Activated CD8-positive, alpha-beta memory T cell treated with anti-CD3 and anti-CD28 coated beads, Interleukin-2, amount 10 ng/mL, durations not matched to agents 7 days and 5 days (primary cell): ENCODE measurements at regions not wholly inside any gene's neighbourhood (a gene's known extent, or its start where the extent isn't known, plus 50 kb on each side); places are given as distances from the start of the nearest gene placed in this dataset.

Experiments
- ATAC-seq: fragments of 150-1000 bp; cut with Tn5 transposase; one replicate; pipeline ENCODE4 v1.10.0; 2021; ENCODE audit warnings: moderate library complexity
- CTCF ChIA-PET: fragments of 350-600 bp; sonication (Branson Sonifier 250); formaldehyde crosslinking; loops from one replicate; lab custom pipeline; 2021; ENCODE audit warnings: antibody characterized with exemption; lab: Charles Lee
- DNase-seq: peaks from one replicate; pipeline ENCODE4 v3.0.0-alpha.2; 2020
- H3K27ac Mint-ChIP-seq: one replicate; pipeline ENCODE4 v1.8.0; 2021; ENCODE audit warnings: mild to moderate bottlenecking, mixed read lengths
- H3K27me3 Mint-ChIP-seq: one replicate; pipeline ENCODE4 v1.8.0; 2021; ENCODE audit warnings: mixed read lengths
- H3K36me3 Mint-ChIP-seq: one replicate; pipeline ENCODE4 v1.8.0; 2021; ENCODE audit warnings: mild to moderate bottlenecking, mixed read lengths
- H3K4me1 Mint-ChIP-seq: one replicate; pipeline ENCODE4 v1.8.0; 2021; ENCODE audit warnings: mixed read lengths
- H3K4me3 Mint-ChIP-seq: one replicate; pipeline ENCODE4 v1.8.0; 2021; ENCODE audit warnings: mild to moderate bottlenecking, moderate library complexity, mixed read lengths
- H3K9me3 Mint-ChIP-seq: one replicate; pipeline ENCODE4 v1.8.0; 2022; ENCODE audit warnings: low read depth, mixed read lengths

- CTCF ChIA-PET: no interaction called here
- DNase-seq (no peak), ATAC-seq (no peak)
- Mint-ChIP-seq H3K27me3 (no peaks in the 10 kb centered on the region), H3K4me3 (no peak overlapping the region), H3K4me1 (peaks cover 21% of the 10 kb centered on the region), H3K36me3 (no peaks in the 10 kb centered on the region), H3K9me3 (no peaks in the 10 kb centered on the region), H3K27ac (no peak overlapping the region)
These were observed 360.1 kb downstream of the TNS3 start for GRCh38 chr7:47221826-47222225.

DNA sequence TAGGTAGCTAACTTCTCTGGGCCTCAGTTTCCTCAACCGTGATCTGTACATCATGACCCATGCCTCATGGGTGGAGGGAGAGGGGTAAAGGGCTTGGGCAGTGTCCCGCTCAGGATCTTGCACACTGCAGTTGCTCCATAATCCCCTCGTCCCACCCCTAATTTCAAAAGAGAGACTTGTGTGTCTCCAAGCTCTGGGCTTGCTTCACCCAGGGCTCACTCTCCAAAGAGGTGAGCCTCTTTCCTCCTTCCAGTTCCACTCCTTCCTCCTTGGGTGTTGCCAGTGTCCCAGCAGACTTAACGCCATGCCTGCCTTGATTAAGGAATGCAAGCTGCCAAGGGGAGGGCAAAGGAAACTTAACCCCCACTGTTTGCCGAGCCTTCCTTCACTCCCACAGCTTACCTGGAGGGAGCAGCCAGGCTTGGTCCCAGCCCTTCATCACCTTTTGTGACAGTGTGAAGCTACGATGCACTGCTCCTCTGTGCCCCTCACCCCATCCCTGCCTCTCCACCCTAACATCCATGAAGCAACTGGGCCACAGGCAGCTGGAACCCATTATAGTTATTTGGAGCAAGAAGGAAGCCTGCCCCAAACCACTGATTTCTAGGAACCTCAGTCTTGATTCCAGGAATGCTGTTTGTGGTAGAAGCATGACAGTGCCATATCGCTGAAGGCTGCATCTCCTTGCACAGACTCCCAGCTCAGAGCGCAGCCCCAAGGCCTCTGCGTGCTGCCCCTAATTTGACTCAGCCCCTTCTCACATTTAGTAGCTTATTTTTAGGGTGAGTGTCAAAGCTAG, 363.3 kb downstream of the TNS3 start:
- no peak overlapping the region for H3K27ac Mint-ChIP-seq
- ATAC-seq: no peak
- no peaks in the 10 kb centered on the region for H3K9me3 Mint-ChIP-seq
- no peaks in the 10 kb centered on the region for H3K27me3 Mint-ChIP-seq
- CTCF ChIA-PET: no interaction called here
- no peak overlapping the region for H3K4me3 Mint-ChIP-seq
- no peaks in the 10 kb centered on the region for H3K36me3 Mint-ChIP-seq
- no peak for DNase-seq
- peaks cover 21% of the 10 kb centered on the region for H3K4me1 Mint-ChIP-seq

DNA sequence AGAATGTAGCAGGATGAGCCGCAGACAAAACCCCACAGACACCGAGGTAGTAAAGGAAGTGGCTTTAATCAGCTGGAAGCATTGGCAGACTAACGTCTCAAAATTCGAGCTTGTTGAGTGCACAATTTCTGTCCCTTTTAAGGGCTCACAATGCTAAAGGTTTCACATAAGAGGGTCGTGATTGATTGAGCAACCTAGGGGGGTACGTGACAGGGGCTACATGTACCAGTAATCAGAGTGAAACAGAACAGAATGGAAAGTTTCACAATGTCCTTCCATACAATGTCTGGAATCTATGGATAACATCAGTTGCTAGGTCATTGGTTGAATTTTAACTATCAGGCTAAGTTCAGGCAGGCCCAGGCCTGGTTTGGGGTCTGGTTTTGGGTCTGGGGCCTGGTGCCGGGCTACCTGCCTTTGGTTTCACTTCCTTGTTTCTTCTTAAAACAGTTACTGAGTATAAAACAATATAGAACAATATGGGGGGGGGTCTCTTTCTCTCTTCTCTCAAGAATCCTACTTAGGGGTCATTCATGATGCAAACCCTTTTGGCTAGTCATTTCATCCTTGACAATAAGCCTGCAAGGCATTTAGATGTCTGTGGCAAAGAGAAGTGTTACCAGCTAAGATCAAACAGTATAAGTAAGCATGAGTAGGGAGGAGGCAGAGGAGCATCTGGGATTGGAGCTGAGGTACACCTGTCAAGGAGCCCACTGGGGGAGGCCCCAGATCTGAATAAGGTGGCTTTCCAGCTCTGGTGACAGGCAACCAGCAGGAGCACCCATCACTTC, 364.1 kb downstream of the TNS3 start:
- DNase-seq: no peak
- Mint-ChIP-seq H3K9me3 (no peaks in the 10 kb centered on the region), H3K4me3 (no peak overlapping the region), H3K27me3 (no peaks in the 10 kb centered on the region), H3K36me3 (no peaks in the 10 kb centered on the region), H3K4me1 (peaks cover 21% of the 10 kb centered on the region), H3K27ac (no peak overlapping the region)
- ATAC-seq: no peak
- CTCF ChIA-PET: no interaction called here

DNA sequence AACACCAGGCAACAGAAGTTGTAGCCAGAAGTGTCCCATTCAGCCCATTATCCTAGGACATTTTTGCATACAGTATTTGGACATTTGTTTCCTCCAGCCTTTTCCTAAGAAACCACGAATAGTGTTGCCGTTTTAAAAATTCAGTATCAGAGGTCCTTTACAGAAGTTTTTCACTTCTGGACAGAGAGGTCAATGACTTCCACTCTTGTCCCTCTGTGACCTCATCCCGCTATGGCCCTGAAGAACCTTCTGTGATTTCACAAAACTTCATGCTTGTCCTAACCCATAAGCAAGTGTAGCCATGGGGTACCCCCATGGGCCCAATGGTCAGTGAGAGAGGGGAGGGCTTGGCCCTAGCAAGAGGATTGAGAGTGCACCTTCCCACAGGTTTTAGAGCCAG, 364.8 kb downstream of the TNS3 start:
- H3K27ac Mint-ChIP-seq: no peak overlapping the region
- no peak overlapping the region for H3K4me3 Mint-ChIP-seq
- H3K4me1 Mint-ChIP-seq: peaks cover 21% of the 10 kb centered on the region
- H3K27me3 Mint-ChIP-seq: no peaks in the 10 kb centered on the region
- CTCF ChIA-PET: no interaction called here
- H3K36me3 Mint-ChIP-seq: no peaks in the 10 kb centered on the region
- DNase-seq (no peak), ATAC-seq (no peak)
- peaks cover 3% of the 10 kb centered on the region for H3K9me3 Mint-ChIP-seq

DNA sequence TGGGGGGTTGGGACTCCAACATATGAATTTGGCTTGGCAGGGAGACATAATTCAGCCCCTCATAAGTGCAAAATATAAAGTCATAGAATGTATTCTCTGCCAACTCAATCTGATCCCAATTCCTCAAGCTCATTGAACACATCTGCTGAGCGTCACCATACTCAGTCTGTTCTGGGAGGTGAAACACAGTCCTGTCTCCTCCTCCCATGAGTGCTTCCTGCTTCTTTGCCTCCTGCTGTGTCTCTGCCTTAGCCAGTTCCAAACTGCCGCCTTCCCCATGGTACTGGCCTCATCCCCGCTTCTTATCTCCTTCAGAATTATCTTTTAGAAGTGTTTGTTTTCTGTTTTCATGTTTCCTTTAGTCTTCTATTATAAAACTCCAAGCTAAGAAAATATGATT, 365.5 kb downstream of the TNS3 start:
- no peak overlapping the region for H3K27ac Mint-ChIP-seq
- no peak for ATAC-seq
- no peak for DNase-seq
- H3K9me3 Mint-ChIP-seq: peaks cover 3% of the 10 kb centered on the region
- H3K4me1 Mint-ChIP-seq: peaks cover 21% of the 10 kb centered on the region
- CTCF ChIA-PET: no interaction called here
- H3K36me3 Mint-ChIP-seq: no peaks in the 10 kb centered on the region
- H3K27me3 Mint-ChIP-seq: no peaks in the 10 kb centered on the region
- no peak overlapping the region for H3K4me3 Mint-ChIP-seq

DNA sequence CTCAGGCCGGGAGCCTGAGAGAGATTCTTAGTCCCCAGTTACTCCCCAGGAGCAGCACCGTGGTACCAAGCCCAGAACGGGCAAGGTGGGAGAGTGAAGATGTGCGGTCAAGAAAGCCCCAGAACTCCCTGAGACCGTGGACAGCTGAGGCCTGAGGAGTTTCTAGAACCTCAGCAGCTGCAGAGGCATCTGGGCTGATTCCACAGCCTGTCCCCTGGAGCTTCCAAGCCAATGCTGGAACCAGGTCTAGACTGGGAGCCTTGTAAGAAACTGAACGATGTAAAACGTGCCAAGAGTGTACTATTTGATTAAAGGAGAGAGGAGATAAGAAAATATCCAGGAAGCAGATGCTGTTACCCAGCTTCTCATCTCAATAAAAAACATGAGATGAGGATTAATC, 366.3 kb downstream of the TNS3 start:
- Mint-ChIP-seq H3K36me3 (no peaks in the 10 kb centered on the region), H3K27ac (no peak overlapping the region), H3K27me3 (no peaks in the 10 kb centered on the region), H3K9me3 (peaks cover 3% of the 10 kb centered on the region), H3K4me1 (peaks cover 21% of the 10 kb centered on the region), H3K4me3 (no peak overlapping the region)
- DNase-seq: no peak
- no peak for ATAC-seq
- CTCF ChIA-PET: no interaction called here

DNA sequence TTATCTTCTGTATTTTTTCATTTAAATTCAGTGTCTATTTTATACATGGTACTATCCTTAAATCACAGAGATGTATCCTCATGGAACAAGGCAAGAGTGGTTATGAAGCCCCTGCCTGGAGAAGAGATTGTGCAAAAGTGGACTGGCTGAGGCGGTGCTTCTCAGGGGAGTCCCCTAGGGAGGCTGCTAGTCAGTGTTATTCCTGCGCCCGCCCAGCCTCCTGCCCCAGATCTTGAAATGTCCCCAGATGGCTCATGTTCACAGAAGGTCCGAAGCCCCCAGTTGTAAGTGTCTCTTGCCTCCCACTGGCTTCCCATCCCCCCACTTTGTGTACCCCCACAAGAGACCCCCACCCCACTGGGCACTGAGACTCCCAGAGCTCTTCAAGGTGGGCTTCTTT, 366.9 kb downstream of the TNS3 start:
- Mint-ChIP-seq H3K4me1 (peaks cover 21% of the 10 kb centered on the region), H3K4me3 (no peak overlapping the region), H3K27me3 (no peaks in the 10 kb centered on the region), H3K27ac (no peak overlapping the region), H3K9me3 (peaks cover 3% of the 10 kb centered on the region), H3K36me3 (no peaks in the 10 kb centered on the region)
- no peak for ATAC-seq
- DNase-seq: no peak
- CTCF ChIA-PET: no interaction called here

DNA sequence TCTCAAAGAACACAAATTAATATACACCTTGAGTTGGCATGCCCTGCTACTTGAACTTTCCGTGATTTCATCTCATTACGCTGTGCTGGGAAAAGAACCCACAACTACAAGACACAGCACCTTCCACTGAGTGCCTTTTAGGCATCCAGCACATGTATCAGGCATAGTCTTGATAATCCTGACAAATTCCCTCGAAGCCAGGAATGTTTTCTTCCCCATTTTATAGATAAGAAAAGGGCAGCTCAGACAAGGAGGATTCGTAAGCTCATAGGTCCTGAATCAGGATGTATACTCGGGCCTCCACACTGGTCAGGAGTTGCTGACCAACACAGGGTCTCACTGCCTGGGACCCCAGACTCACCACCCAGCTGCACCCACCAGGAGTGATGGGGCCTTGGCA, 368.6 kb downstream of the TNS3 start:
- peaks cover 12% of the 10 kb centered on the region for H3K4me1 Mint-ChIP-seq

DNA sequence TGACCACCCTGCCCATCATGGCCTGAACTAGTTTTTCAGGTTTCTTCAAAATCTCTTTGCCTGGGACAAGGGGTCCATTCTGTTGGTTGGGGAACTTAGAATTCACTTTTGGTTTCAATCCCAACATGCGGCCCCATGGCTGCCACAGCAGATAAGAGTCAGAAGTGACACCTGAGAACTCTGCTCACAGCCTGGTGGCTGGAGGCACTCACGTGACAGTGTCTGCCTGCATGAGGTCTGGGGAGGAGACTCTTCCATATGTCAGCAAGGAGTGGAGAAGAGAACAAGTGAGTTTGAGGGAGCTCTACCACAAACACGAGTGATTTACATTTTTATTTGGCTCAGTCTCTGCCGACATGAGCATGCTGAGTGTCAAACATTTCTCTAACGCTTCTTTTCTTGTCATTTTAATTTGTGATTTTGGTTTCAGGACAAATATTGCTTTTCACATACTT, 370.4 kb downstream of the TNS3 start:
- no peaks in the 10 kb centered on the region for H3K27me3 Mint-ChIP-seq
- no peak overlapping the region for H3K4me3 Mint-ChIP-seq
- CTCF ChIA-PET: no interaction called here
- no peak overlapping the region for H3K27ac Mint-ChIP-seq
- no peaks in the 10 kb centered on the region for H3K36me3 Mint-ChIP-seq
- no peaks in the 10 kb centered on the region for H3K4me1 Mint-ChIP-seq
- no peak for ATAC-seq
- DNase-seq: no peak
- H3K9me3 Mint-ChIP-seq: peaks cover 3% of the 10 kb centered on the region

More for the DNA sequence above, 368.6 kb downstream of the TNS3 start:
- Mint-ChIP-seq H3K4me3 (no peak overlapping the region), H3K9me3 (peaks cover 3% of the 10 kb centered on the region), H3K27ac (no peak overlapping the region), H3K27me3 (no peaks in the 10 kb centered on the region), H3K36me3 (no peaks in the 10 kb centered on the region)
- CTCF ChIA-PET: no interaction called here
- no peak for DNase-seq
- ATAC-seq: no peak

DNA sequence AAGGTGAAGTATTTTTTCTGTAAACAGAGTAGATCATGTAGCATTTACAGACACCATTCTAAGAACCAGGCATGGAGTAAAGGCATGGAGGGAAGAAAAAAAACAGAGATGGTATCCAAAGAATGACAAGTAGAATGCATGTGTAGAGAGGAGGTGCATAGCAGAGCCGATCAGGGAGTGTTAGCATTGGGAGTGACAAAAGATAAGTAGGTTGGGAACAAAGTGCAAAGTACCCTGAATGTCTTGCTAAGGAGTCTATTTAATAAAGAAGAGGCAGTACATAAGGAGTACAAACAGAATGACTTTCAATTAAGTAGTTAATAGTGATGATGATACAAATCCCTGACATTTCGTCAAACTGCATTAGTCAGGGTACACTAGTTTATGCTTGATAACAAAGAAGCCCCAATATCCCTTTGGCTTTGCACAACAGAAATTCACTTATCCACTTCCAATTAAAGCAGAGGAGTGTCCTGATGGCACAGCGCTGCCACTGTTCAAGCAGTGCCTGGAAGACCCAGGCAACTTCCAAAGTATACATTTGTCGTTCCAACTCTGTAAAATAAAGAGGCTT, 371.5 kb downstream of the TNS3 start:
- Mint-ChIP-seq H3K4me3 (no peak overlapping the region), H3K4me1 (no peaks in the 10 kb centered on the region), H3K27ac (no peak overlapping the region), H3K9me3 (peaks cover 3% of the 10 kb centered on the region), H3K27me3 (no peaks in the 10 kb centered on the region), H3K36me3 (no peaks in the 10 kb centered on the region)
- ATAC-seq: no peak
- no peak for DNase-seq
- CTCF ChIA-PET: no interaction called here

DNA sequence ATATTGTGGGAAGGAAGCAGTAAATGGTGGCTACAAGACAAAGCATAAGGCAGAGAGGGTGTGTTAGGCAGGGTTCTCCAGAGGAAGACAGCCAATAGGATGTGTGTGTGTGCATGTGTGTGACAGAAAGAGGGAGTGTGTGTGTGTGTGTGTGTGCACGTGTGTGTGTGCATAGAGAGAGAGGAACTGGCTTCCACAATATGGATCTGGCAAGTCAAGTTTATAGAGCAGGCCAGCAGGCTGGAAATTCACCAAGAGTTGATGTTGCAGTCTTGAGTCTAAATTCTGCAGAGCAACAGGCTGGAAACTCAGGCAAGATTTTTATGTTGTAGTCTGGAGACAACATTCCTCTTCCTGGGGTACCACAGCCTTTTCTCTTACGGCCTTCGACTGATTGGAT, 374.0 kb downstream of the TNS3 start:
- no peaks in the 10 kb centered on the region for H3K27me3 Mint-ChIP-seq
- DNase-seq (no peak), ATAC-seq (no peak)
- CTCF ChIA-PET: interaction anchor here (0.7 kb wide), 1 partner anchor 18 kb away, joined by 3 read pairs; no protein-coding TSS in a partner anchor
- H3K4me3 Mint-ChIP-seq: no peak overlapping the region
- no peak overlapping the region for H3K27ac Mint-ChIP-seq
- H3K36me3 Mint-ChIP-seq: no peaks in the 10 kb centered on the region
- H3K4me1 Mint-ChIP-seq: no peaks in the 10 kb centered on the region
- peaks cover 3% of the 10 kb centered on the region for H3K9me3 Mint-ChIP-seq

- CTCF ChIA-PET: no interaction called here
- no peak for ATAC-seq
- Mint-ChIP-seq H3K9me3 (no peaks in the 10 kb centered on the region), H3K4me1 (no peaks in the 10 kb centered on the region), H3K27me3 (no peaks in the 10 kb centered on the region), H3K27ac (no peak overlapping the region), H3K36me3 (no peaks in the 10 kb centered on the region), H3K4me3 (no peak overlapping the region)
- DNase-seq: no peak
These were observed 377.2 kb downstream of the TNS3 start for GRCh38 chr7:47204709-47205108.

- H3K9me3 Mint-ChIP-seq: no peaks in the 10 kb centered on the region
- no peak for DNase-seq
- ATAC-seq: no peak
- no peak overlapping the region for H3K27ac Mint-ChIP-seq
- no peaks in the 10 kb centered on the region for H3K27me3 Mint-ChIP-seq
- H3K36me3 Mint-ChIP-seq: no peaks in the 10 kb centered on the region
- no peaks in the 10 kb centered on the region for H3K4me1 Mint-ChIP-seq
- CTCF ChIA-PET: no interaction called here
- no peak overlapping the region for H3K4me3 Mint-ChIP-seq
These were observed 379.6 kb downstream of the TNS3 start for GRCh38 chr7:47202146-47202783.
